EL (cell line): ENCODE measurements at regions not wholly inside any gene's neighbourhood (a gene's known extent, or its start where the extent isn't known, plus 50 kb on each side); places are given as distances from the start of the nearest gene placed in this dataset.
"Not testable (repeated sequence)": the region's sequence is repeated elsewhere in the genome, so short reads cannot be mapped to it uniquely, and the experiment has no call there.

Experiments
- DNase-seq: peaks from one replicate; pipeline ENCODE4 v3.0.0-alpha.2; 2016

- DNase-seq = peak; percentile 39
Observed at GRCh38 chr11:109695696-109696095, 273.7 kb downstream of the C11orf87 start.

GRCh38 chr11:109696191-109696897 is 274.4 kb downstream of the C11orf87 start:
- DNase-seq = peak; percentile 76

GRCh38 chr11:109697140-109697843 is 275.3 kb downstream of the C11orf87 start:
- peak; percentile 64 for DNase-seq

- no peak for DNase-seq
Observed at GRCh38 chr11:109698237-109698636, 276.2 kb downstream of the C11orf87 start.

GRCh38 chr11:109704432-109704831 is 282.4 kb downstream of the C11orf87 start:
- no peak for DNase-seq

GRCh38 chr11:109706945-109707344 is 285.0 kb downstream of the C11orf87 start:
- no peak for DNase-seq

- DNase-seq = no peak
Observed at GRCh38 chr11:109707411-109707810, 285.4 kb downstream of the C11orf87 start.

- no peak for DNase-seq
Observed at GRCh38 chr11:109708184-109708583, 286.2 kb downstream of the C11orf87 start.

- not testable (repeated sequence) for DNase-seq
Observed at GRCh38 chr11:109714444-109714843, 292.5 kb downstream of the C11orf87 start.

- DNase-seq = not testable (repeated sequence)
Observed at GRCh38 chr11:109715424-109715823, 293.4 kb downstream of the C11orf87 start.

- no peak for DNase-seq
Observed at GRCh38 chr11:109726061-109726460, 304.1 kb downstream of the C11orf87 start.

- peak; percentile 36 for DNase-seq
Observed at GRCh38 chr11:109728056-109728455, 306.1 kb downstream of the C11orf87 start.

GRCh38 chr11:109729761-109730160 is 307.8 kb downstream of the C11orf87 start:
- DNase-seq = no peak

- no peak for DNase-seq
Observed at GRCh38 chr11:109730669-109731068, 308.7 kb downstream of the C11orf87 start.

- DNase-seq = no peak
Observed at GRCh38 chr11:109731451-109731850, 309.5 kb downstream of the C11orf87 start.

- peak; percentile 68 for DNase-seq
Observed at GRCh38 chr11:109733245-109733644, 311.3 kb downstream of the C11orf87 start.

GRCh38 chr11:109734566-109734965 is 312.6 kb downstream of the C11orf87 start:
- DNase-seq = peak; percentile 9

GRCh38 chr11:109735128-109735527 is 313.1 kb downstream of the C11orf87 start:
- DNase-seq = no peak

- peak; percentile 23 for DNase-seq
Observed at GRCh38 chr11:109739379-109739778, 317.4 kb downstream of the C11orf87 start.

- DNase-seq = no peak
Observed at GRCh38 chr11:109745996-109746625, 324.1 kb downstream of the C11orf87 start.

- peak; percentile 17 for DNase-seq
Observed at GRCh38 chr11:109747839-109748238, 325.8 kb downstream of the C11orf87 start.

- no peak for DNase-seq
Observed at GRCh38 chr11:109749476-109749875, 327.5 kb downstream of the C11orf87 start.

GRCh38 chr11:109750964-109751363 is 329.0 kb downstream of the C11orf87 start:
- no peak for DNase-seq
